A673 (cell line): ENCODE measurements at regions not wholly inside any gene's neighbourhood (a gene's known extent, or its start where the extent isn't known, plus 50 kb on each side); places are given as distances from the start of the nearest gene placed in this dataset.

ENCODE experiments used
- EZH2 ChIP-seq: fragments of 200-600 bp; sonication (generic); IDR thresholded peaks from 2 replicates; pipeline ENCODE4 v1.6.1; 2017; ENCODE audit warnings: borderline replicate concordance, low read depth, mild to moderate bottlenecking, mixed read lengths, antibody characterized with exemption, low read length; ENCODE audit not compliant: poor library complexity, severe bottlenecking
- TF ChIP-seq, protein P1 (sequence below): fragments of 300-800, 200-600 bp; sonication (generic); conservative IDR thresholded peaks from 2 replicates; pipeline ENCODE4 v1.5.1; 2017; ENCODE audit warnings: low read depth, mild to moderate bottlenecking, antibody characterized with exemption, low read length, moderate library complexity, mixed read lengths

DNA sequence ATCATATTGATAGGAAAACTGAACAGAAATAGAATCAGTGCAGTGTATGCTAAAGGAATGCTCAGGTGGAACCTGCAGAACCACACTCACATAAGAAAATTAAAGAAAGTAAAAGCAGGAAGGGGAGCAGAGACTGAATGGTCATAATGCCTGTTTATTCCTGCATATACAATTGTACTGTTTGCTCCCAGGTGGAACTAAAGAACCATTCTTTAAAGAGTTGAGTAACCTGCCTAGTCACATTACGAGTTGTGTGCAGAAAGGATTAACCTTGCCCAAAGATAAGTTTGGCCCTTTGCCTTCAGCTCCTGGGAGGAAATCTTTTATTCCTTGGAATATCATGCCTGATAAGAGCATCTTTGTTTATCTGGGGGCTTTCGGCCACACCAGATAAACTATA, 434.7 kb downstream of the KIF2B start:
- TF ChIP-seq, protein P1, sequence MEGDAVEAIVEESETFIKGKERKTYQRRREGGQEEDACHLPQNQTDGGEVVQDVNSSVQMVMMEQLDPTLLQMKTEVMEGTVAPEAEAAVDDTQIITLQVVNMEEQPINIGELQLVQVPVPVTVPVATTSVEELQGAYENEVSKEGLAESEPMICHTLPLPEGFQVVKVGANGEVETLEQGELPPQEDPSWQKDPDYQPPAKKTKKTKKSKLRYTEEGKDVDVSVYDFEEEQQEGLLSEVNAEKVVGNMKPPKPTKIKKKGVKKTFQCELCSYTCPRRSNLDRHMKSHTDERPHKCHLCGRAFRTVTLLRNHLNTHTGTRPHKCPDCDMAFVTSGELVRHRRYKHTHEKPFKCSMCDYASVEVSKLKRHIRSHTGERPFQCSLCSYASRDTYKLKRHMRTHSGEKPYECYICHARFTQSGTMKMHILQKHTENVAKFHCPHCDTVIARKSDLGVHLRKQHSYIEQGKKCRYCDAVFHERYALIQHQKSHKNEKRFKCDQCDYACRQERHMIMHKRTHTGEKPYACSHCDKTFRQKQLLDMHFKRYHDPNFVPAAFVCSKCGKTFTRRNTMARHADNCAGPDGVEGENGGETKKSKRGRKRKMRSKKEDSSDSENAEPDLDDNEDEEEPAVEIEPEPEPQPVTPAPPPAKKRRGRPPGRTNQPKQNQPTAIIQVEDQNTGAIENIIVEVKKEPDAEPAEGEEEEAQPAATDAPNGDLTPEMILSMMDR = no peak
- TF ChIP-seq EZH2 = no peak
